ENCODE measurements at regions not wholly inside any gene's neighbourhood (a gene's known extent, or its start where the extent isn't known, plus 50 kb on each side); places are given as distances from the start of the nearest gene placed in this dataset.

GRCh38 chr20:21781446-21782075, 76.1 kb downstream of the PAX1 start:
- TF ChIP-seq CTCF (IDR thresholded peaks at IDR 0.05): no peak
- no peak for TF ChIP-seq POLR2A (IDR thresholded peaks at IDR 0.05)
